Trophoblast cell (in vitro differentiated cells and primary cell): ENCODE measurements at regions not wholly inside any gene's neighbourhood (a gene's known extent, or its start where the extent isn't known, plus 50 kb on each side); places are given as distances from the start of the nearest gene placed in this dataset.
A peak's percentile ranks its signal among the peaks of the same experiment; 100 is the strongest.

Experiments
- DNase-seq, 2 donors: peaks; one replicate each; pipeline ENCODE4 v3.0.0-alpha.2; 2016
- H2AFZ ChIP-seq: 2 replicates; pipeline ENCODE4 v1.6.1; 2013; ENCODE audit warnings: low read length, moderate library complexity, mild to moderate bottlenecking; ENCODE audit not compliant: insufficient read depth, poor library complexity
- H2AK5ac ChIP-seq: 2 replicates; pipeline ENCODE4 v1.6.1; 2013; ENCODE audit warnings: mild to moderate bottlenecking, low read length
- H2BK120ac ChIP-seq: 2 replicates; pipeline ENCODE4 v1.6.1; 2013; ENCODE audit warnings: low read length, mild to moderate bottlenecking, moderate library complexity; ENCODE audit not compliant: insufficient read depth, poor library complexity
- H2BK12ac ChIP-seq: 2 replicates; pipeline ENCODE4 v1.6.1; 2013; ENCODE audit warnings: mild to moderate bottlenecking, low read length, moderate library complexity
- H2BK5ac ChIP-seq: 2 replicates; pipeline ENCODE4 v1.6.1; 2013; ENCODE audit warnings: low read length, low read depth, moderate library complexity, mild to moderate bottlenecking; ENCODE audit not compliant: poor library complexity
- H3K14ac ChIP-seq: 2 replicates; pipeline ENCODE4 v1.6.1; 2013; ENCODE audit warnings: mild to moderate bottlenecking, low read length
- H3K18ac ChIP-seq: 2 replicates; pipeline ENCODE4 v1.6.1; 2013; ENCODE audit warnings: mild to moderate bottlenecking, low read length
- H3K23ac ChIP-seq: 2 replicates; pipeline ENCODE4 v1.6.1; 2013; ENCODE audit warnings: low read length
- H3K27ac ChIP-seq: 2 replicates; pipeline ENCODE4 v1.5.1; 2013; ENCODE audit warnings: low read depth, mild to moderate bottlenecking, inconsistent platforms, low read length, moderate library complexity
- H3K27me3 ChIP-seq: 2 replicates; pipeline ENCODE4 v1.6.1; 2013; ENCODE audit warnings: inconsistent platforms, mild to moderate bottlenecking, low read length, moderate library complexity; ENCODE audit not compliant: insufficient read depth
- H3K36me3 ChIP-seq, 2 experiments: 1 replicate in 1 of 2; 2 replicates in 1 of 2; pipeline ENCODE4 v1.6.1; 2013; ENCODE audit warnings: low read length in 2 of 2, mild to moderate bottlenecking in 2 of 2, moderate library complexity in 1 of 2; ENCODE audit not compliant: insufficient read depth in 2 of 2, control insufficient read depth in 1 of 2
- H3K4ac ChIP-seq: 2 replicates; pipeline ENCODE4 v1.6.1; 2013; ENCODE audit warnings: low read depth, mild to moderate bottlenecking, low read length, moderate library complexity
- H3K4me1 ChIP-seq, 2 experiments: 1 replicate in 1 of 2; 2 replicates in 1 of 2; pipeline ENCODE4 v1.6.1; 2013; ENCODE audit warnings: low read length in 2 of 2, mild to moderate bottlenecking in 2 of 2, moderate library complexity in 1 of 2; ENCODE audit not compliant: insufficient read depth in 2 of 2, control insufficient read depth in 1 of 2
- H3K4me2 ChIP-seq: 2 replicates; pipeline ENCODE4 v1.6.1; 2013; ENCODE audit warnings: inconsistent platforms, mild to moderate bottlenecking, low read length, moderate library complexity
- H3K4me3 ChIP-seq: 2 replicates; pipeline ENCODE4 v1.5.1; 2013; ENCODE audit warnings: mild to moderate bottlenecking, low read depth, low read length, inconsistent platforms
- H3K79me1 ChIP-seq: one replicate; pipeline ENCODE4 v1.6.1; 2013; ENCODE audit warnings: low read length
- H3K79me2 ChIP-seq: 2 replicates; pipeline ENCODE4 v1.6.1; 2013; ENCODE audit warnings: low read length, mild to moderate bottlenecking; ENCODE audit not compliant: control insufficient read depth, insufficient read depth, poor library complexity
- H3K9ac ChIP-seq: 2 replicates; pipeline ENCODE4 v1.6.1; 2013; ENCODE audit warnings: mild to moderate bottlenecking, low read length
- H3K9me3 ChIP-seq: 2 replicates; pipeline ENCODE4 v1.6.1; 2013; ENCODE audit warnings: low read depth, mild to moderate bottlenecking, control low read depth, inconsistent platforms, low read length; ENCODE audit not compliant: insufficient read depth
- H4K12ac ChIP-seq: 2 replicates; pipeline ENCODE4 v1.6.1; 2013; ENCODE audit warnings: low read depth, mild to moderate bottlenecking, low read length, moderate library complexity
- H4K8ac ChIP-seq: 2 replicates; pipeline ENCODE4 v1.6.1; 2013; ENCODE audit warnings: low read depth, mild to moderate bottlenecking, low read length, moderate library complexity
- H4K91ac ChIP-seq: one replicate; pipeline ENCODE4 v1.6.1; 2013; ENCODE audit warnings: low read depth, mild to moderate bottlenecking, low read length, moderate library complexity
- WGBS: extraction: QIAGEN DNeasy Blood & Tissue Kit; methylation state at CpG from one replicate; pipeline ENCODE4 v1.1.7; 2013; ENCODE audit warnings: missing lambda C conversion rate; ENCODE audit not compliant: insufficient read length, insufficient coverage; ENCODE audit errors: extremely low coverage; 5-methylcytosine and 5-hydroxymethylcytosine counted together

DNA sequence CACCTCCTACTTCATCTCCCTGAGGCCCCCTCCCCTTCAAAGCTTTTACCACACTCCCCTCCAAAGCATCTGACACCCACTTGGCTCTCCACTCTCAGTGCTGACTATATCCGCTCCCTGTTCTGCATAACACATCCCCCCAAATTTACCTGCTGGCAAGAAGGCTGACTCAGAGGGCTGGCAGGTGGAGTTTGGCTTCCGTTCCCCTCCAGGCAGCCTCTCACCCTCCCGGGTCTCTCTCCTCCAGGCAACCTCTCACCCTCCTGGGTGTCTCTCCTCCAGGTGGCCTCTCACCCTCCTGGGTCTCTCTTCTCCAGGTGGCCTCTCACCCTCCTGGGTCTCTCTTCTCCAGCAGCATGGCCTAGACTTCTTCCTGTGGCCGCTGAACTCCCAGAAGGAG is 562.1 kb downstream of the NPHP4 start:
- Histone ChIP-seq H3K14ac (no peak overlapping the region), H3K9ac (no peak overlapping the region), H4K12ac (no peak overlapping the region), H4K8ac (no peak overlapping the region), H3K4me2 (no peak overlapping the region), H2BK120ac (no peak overlapping the region), H3K36me3 (no peaks in the 10 kb centered on the region), H3K4me1 (no peaks in the 10 kb centered on the region), H3K79me1 (no peaks in the 10 kb centered on the region), H2BK12ac (no peak overlapping the region), H2AK5ac (no peak overlapping the region), H3K27ac (no peak overlapping the region), H3K23ac (no peak overlapping the region), H3K9me3 (peaks cover 2% of the 10 kb centered on the region), H3K27me3 (no peaks in the 10 kb centered on the region), H3K79me2 (no peaks in the 10 kb centered on the region), H2BK5ac (no peak overlapping the region), H3K18ac (no peak overlapping the region), H3K4ac (no peak overlapping the region), H2AFZ (no peak overlapping the region), H3K4me3 (no peak overlapping the region), H4K91ac (no peak overlapping the region)
- DNase-seq, result no peak
- no CpG with 5 or more reads among the region's 4 CpGs for WGBS

DNA sequence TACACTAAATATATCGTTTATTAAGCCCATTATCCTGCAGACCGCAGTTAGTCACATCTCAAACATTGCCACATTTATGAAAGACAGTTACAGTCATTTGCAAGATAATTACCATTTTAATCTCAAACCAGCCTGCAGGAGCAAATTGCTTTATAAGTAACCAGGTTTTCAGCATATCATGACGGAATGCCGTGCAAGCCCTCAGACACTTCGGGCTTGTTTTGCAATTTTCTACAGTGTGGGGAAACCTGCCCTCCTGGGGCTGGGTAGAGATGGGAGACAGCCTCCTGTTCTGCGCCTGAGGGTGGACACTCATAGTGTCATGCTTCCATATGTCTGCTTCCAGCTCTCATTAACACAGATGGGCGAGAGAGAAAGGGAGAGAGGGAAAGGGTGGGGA is 563.9 kb downstream of the NPHP4 start:
- H3K23ac ChIP-seq, result no peak overlapping the region
- H4K8ac ChIP-seq, result no peak overlapping the region
- no peaks in the 10 kb centered on the region for H3K79me2 ChIP-seq
- no peak overlapping the region for H4K91ac ChIP-seq
- H3K4ac ChIP-seq, result no peak overlapping the region
- no peak overlapping the region for H2BK5ac ChIP-seq
- DNase-seq, result peak in 1 of 2 donors; percentile 28
- H3K4me3 ChIP-seq, result no peak overlapping the region
- no peak overlapping the region for H3K4me2 ChIP-seq
- H2AK5ac ChIP-seq, result no peak overlapping the region
- no peaks in the 10 kb centered on the region for H3K79me1 ChIP-seq
- no peak overlapping the region for H2AFZ ChIP-seq
- no peaks in the 10 kb centered on the region for H3K27me3 ChIP-seq
- H3K4me1 ChIP-seq, result peaks cover 9 to 10% of the 10 kb centered on the region in 2 experiments
- H3K14ac ChIP-seq, result no peak overlapping the region
- no peak overlapping the region for H4K12ac ChIP-seq
- H3K9me3 ChIP-seq, result peaks cover 2% of the 10 kb centered on the region
- H3K27ac ChIP-seq, result no peak overlapping the region
- H3K36me3 ChIP-seq, result no peaks in the 10 kb centered on the region
- H3K9ac ChIP-seq, result no peak overlapping the region
- no peak overlapping the region for H2BK12ac ChIP-seq
- no CpG with 5 or more reads among the region's 7 CpGs for WGBS
- no peak overlapping the region for H3K18ac ChIP-seq
- no peak overlapping the region for H2BK120ac ChIP-seq

DNA sequence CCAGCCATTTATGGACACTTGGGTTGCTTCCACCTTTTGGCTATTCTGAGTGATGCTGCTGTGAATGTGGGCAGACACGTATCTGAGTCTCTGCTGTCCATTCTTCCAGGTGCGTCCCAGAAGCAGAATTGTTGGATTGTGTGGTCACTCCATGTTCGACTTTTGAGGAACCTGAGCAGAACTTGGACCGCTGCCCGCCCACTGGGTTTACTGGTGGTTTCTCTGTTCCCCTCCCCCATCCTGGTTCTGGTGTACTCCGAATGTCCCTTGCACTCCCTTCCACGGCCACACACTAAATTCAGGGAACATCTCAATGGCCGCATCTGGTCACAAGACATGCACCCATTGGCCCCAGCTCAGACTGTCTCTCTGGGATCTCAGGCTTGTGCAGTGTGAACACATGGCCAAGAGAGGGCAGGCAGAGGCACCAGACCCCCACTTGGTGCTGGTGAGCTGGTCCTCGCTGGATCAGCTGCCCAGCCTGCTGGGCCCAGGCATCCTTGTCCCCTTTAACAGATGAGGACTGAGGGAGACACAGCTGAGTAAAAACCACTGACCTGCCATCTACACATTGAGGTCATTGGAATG is 565.1 kb downstream of the NPHP4 start:
- Histone ChIP-seq H3K14ac (no peak overlapping the region), H3K27me3 (no peaks in the 10 kb centered on the region), H3K9me3 (peaks cover 5% of the 10 kb centered on the region), H3K79me1 (no peaks in the 10 kb centered on the region), H3K36me3 (no peaks in the 10 kb centered on the region), H2AFZ (no peak overlapping the region), H2AK5ac (no peak overlapping the region), H3K18ac (no peak overlapping the region), H4K12ac (no peak overlapping the region), H3K79me2 (no peaks in the 10 kb centered on the region), H2BK5ac (no peak overlapping the region), H3K9ac (no peak overlapping the region), H3K27ac (no peak overlapping the region), H3K4me1 (peaks cover 10 to 15% of the 10 kb centered on the region in 2 experiments), H3K4ac (no peak overlapping the region), H3K4me3 (no peak overlapping the region), H2BK120ac (no peak overlapping the region), H4K91ac (no peak overlapping the region), H2BK12ac (no peak overlapping the region), H3K4me2 (no peak overlapping the region), H3K23ac (no peak overlapping the region), H4K8ac (no peak overlapping the region)
- WGBS, result no CpG with 5 or more reads among the region's 9 CpGs
- no peak for DNase-seq

DNA sequence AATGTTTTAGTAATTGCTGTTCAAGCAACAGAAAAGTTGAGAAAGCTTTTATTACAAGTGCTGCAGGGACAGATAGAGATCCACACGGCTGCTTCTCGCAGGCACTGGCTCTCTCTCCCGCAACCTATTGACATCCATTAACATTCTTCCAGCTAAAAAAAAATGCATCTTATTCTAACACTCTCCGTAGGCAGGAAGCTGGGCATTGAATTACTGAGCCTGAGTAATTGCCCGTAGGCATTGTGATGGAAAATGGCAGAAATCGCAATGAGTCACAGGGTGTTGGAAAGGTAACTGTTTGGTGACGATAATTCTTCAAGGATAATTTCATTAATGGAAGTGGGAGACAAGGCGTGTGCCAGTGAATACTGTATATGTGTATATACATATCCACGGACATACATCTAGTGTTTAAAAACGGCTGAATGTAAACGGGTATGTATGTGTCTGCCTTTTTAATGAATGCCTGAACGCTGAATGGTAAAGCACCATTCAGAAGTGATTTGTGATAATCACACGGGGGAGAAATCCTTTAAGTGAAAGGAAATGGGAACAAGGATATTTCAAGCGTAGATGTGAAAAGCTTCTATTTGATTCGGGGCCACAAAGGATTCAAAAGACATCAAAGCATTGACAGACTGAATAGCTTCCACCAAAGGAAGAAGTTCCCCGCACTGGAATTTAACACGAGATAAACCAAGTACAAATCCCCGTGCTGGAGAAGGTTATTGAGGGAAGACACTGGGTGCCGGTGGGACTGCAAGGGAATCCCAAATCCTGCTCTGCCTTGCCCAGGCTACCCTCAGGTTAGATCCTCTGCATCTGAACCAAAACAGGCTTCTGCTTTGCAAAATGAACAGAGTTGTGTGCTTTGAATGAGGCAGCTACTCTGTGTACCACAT is 567.2 kb downstream of the NPHP4 start:
- H3K4me2 ChIP-seq, result no peak overlapping the region
- H4K12ac ChIP-seq, result no peak overlapping the region
- no peak overlapping the region for H3K27ac ChIP-seq
- no peak overlapping the region for H3K23ac ChIP-seq
- H3K9ac ChIP-seq, result no peak overlapping the region
- WGBS, result no CpG with 5 or more reads among the region's 19 CpGs
- H2BK12ac ChIP-seq, result no peak overlapping the region
- H3K4me1 ChIP-seq, result peaks cover 10 to 15% of the 10 kb centered on the region in 2 experiments
- H3K79me1 ChIP-seq, result no peaks in the 10 kb centered on the region
- H3K27me3 ChIP-seq, result no peaks in the 10 kb centered on the region
- H3K79me2 ChIP-seq, result no peaks in the 10 kb centered on the region
- no peak overlapping the region for H4K8ac ChIP-seq
- no peak overlapping the region for H3K18ac ChIP-seq
- no peak overlapping the region for H3K14ac ChIP-seq
- no peak overlapping the region for H2AFZ ChIP-seq
- no peak overlapping the region for H2BK120ac ChIP-seq
- no peak overlapping the region for H4K91ac ChIP-seq
- H3K9me3 ChIP-seq, result peaks cover 6% of the 10 kb centered on the region
- no peak overlapping the region for H3K4me3 ChIP-seq
- no peak overlapping the region for H2BK5ac ChIP-seq
- DNase-seq, result peak in 1 of 2 donors; percentile 30
- no peaks in the 10 kb centered on the region for H3K36me3 ChIP-seq
- H3K4ac ChIP-seq, result no peak overlapping the region
- no peak overlapping the region for H2AK5ac ChIP-seq
